Smooth muscle cell (in vitro differentiated cells): ENCODE measurements at regions not wholly inside any gene's neighbourhood (a gene's known extent, or its start where the extent isn't known, plus 50 kb on each side); places are given as distances from the start of the nearest gene placed in this dataset.

Source experiments
- DNase-seq: peaks from one replicate; lab custom pipeline; 2025; ENCODE audit not compliant: unreplicated experiment; lab: John Stamatoyannopoulos, UW
- H2AFZ ChIP-seq: fragments of 200-600 bp; sonication (generic); 2 replicates; pipeline ENCODE4 v1.6.0; 2016; ENCODE audit warnings: antibody characterized with exemption, low read depth, mild to moderate bottlenecking
- H3F3A ChIP-seq: fragments of 200-600 bp; sonication (generic); 2 replicates; pipeline ENCODE4 v1.6.0; 2017; ENCODE audit warnings: antibody characterized with exemption, low read depth
- H3K27ac ChIP-seq: fragments of 200-600 bp; sonication (generic); 2 replicates; pipeline ENCODE4 v1.5.1; 2016; ENCODE audit warnings: low read depth, mild to moderate bottlenecking
- H3K27me3 ChIP-seq: fragments of 200-600 bp; sonication (generic); 2 replicates; pipeline ENCODE4 v1.6.1; 2016; ENCODE audit warnings: low read depth, mild to moderate bottlenecking
- H3K36me3 ChIP-seq: fragments of 200-600 bp; sonication (generic); 2 replicates; pipeline ENCODE4 v1.5.1; 2016; ENCODE audit warnings: low read depth
- H3K4me1 ChIP-seq: fragments of 200-600 bp; sonication (generic); 2 replicates; pipeline ENCODE4 v1.5.1; 2016; ENCODE audit warnings: low read depth
- H3K4me2 ChIP-seq: fragments of 200-600 bp; sonication (generic); 2 replicates; pipeline ENCODE4 v1.6.0; 2016; ENCODE audit warnings: mild to moderate bottlenecking
- H3K4me3 ChIP-seq: fragments of 200-600 bp; sonication (generic); 2 replicates; pipeline ENCODE4 v1.5.1; 2016; ENCODE audit warnings: mild to moderate bottlenecking
- H3K79me2 ChIP-seq: fragments of 200-600 bp; sonication (generic); 2 replicates; pipeline ENCODE4 v1.6.0; 2016; ENCODE audit warnings: low read depth, mild to moderate bottlenecking
- H3K9ac ChIP-seq: fragments of 200-600 bp; sonication (generic); 2 replicates; pipeline ENCODE4 v1.6.0; 2016; ENCODE audit warnings: low read depth
- H3K9me3 ChIP-seq: fragments of 200-600 bp; sonication (generic); replicated peaks from 2 replicates; pipeline ENCODE4 v1.5.1; 2016; ENCODE audit warnings: low read depth
- H4K20me1 ChIP-seq: fragments of 200-600 bp; sonication (generic); 2 replicates; pipeline ENCODE4 v1.6.0; 2016; ENCODE audit warnings: low read depth
- WGBS: methylation state at CpG from one replicate; pipeline ENCODE4 v1.1.7; 2016; ENCODE audit warnings: low lambda C conversion rate; 5-methylcytosine and 5-hydroxymethylcytosine counted together
- TF ChIP-seq, protein P1 (sequence below): fragments of 200-600 bp; sonication (generic); IDR thresholded peaks from 2 replicates; pipeline ENCODE4 v1.5.1; 2017; ENCODE audit warnings: borderline replicate concordance, mild to moderate bottlenecking, antibody characterized with exemption; ENCODE audit not compliant: insufficient read depth, poor library complexity, severe bottlenecking

DNA sequence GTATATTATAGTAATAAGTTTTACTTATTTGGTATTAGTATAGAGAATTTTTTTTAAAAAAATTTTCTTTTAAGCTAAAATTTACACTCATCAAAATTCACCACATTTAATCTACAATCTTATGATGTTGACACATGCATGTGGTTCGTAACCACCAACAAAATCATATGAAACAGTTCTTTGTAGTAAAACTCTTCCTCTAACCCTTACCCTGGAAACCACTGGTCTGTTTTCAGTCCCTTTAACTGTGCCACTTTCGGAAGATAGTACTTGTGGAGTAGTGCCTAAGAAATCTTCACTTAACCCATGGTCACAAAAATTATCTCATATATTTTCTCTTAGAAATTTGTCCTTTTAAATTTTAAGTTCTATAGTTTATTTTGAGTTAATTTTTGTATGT is 1498.8 kb downstream of the MAT2B start:
- H3K36me3 ChIP-seq, result no peaks in the 10 kb centered on the region
- H3F3A ChIP-seq, result no peaks in the 10 kb centered on the region
- TF ChIP-seq, protein P1, sequence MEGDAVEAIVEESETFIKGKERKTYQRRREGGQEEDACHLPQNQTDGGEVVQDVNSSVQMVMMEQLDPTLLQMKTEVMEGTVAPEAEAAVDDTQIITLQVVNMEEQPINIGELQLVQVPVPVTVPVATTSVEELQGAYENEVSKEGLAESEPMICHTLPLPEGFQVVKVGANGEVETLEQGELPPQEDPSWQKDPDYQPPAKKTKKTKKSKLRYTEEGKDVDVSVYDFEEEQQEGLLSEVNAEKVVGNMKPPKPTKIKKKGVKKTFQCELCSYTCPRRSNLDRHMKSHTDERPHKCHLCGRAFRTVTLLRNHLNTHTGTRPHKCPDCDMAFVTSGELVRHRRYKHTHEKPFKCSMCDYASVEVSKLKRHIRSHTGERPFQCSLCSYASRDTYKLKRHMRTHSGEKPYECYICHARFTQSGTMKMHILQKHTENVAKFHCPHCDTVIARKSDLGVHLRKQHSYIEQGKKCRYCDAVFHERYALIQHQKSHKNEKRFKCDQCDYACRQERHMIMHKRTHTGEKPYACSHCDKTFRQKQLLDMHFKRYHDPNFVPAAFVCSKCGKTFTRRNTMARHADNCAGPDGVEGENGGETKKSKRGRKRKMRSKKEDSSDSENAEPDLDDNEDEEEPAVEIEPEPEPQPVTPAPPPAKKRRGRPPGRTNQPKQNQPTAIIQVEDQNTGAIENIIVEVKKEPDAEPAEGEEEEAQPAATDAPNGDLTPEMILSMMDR, result no peak
- no peak overlapping the region for H3K4me3 ChIP-seq
- WGBS, result 97% methylated on average over 2 of the region's 2 CpGs
- H3K9me3 ChIP-seq, result no peaks in the 10 kb centered on the region
- DNase-seq, result no peak
- H3K27ac ChIP-seq, result no peak overlapping the region
- no peaks in the 10 kb centered on the region for H3K4me1 ChIP-seq
- H3K79me2 ChIP-seq, result no peaks in the 10 kb centered on the region
- H3K4me2 ChIP-seq, result no peak overlapping the region
- H2AFZ ChIP-seq, result no peak overlapping the region
- H3K27me3 ChIP-seq, result no peaks in the 10 kb centered on the region
- H3K9ac ChIP-seq, result no peak overlapping the region
- H4K20me1 ChIP-seq, result no peaks in the 10 kb centered on the region

DNA sequence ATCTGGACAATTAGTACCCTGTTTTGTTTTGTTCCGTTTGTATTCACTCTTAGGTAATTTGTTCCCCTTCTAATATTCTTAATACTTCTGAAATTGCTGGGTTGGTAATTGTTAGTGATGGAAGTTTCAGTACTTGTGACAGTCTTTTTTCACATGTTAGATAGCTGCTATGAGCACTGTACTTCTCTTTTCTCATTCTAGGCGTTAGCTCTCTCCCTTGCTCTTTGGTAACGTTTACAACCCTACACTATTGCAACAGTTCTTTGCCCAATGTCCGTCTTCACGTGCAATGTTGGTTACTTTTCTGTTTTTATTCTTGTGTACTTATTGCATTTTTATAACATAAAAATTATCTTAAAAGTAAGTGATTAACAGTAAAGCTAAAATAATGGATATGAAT is 1509.0 kb downstream of the MAT2B start:
- no peak for DNase-seq
- Histone ChIP-seq H3F3A (no peaks in the 10 kb centered on the region), H2AFZ (no peak overlapping the region), H3K4me2 (no peak overlapping the region), H3K9me3 (no peaks in the 10 kb centered on the region), H3K36me3 (no peaks in the 10 kb centered on the region), H3K4me3 (no peak overlapping the region), H3K79me2 (no peaks in the 10 kb centered on the region), H3K4me1 (no peaks in the 10 kb centered on the region), H3K27me3 (no peaks in the 10 kb centered on the region), H4K20me1 (no peaks in the 10 kb centered on the region), H3K27ac (no peak overlapping the region), H3K9ac (no peak overlapping the region)
- WGBS, result 91% methylated on average over 5 of the region's 5 CpGs
- TF ChIP-seq, protein P1, result no peak

DNA sequence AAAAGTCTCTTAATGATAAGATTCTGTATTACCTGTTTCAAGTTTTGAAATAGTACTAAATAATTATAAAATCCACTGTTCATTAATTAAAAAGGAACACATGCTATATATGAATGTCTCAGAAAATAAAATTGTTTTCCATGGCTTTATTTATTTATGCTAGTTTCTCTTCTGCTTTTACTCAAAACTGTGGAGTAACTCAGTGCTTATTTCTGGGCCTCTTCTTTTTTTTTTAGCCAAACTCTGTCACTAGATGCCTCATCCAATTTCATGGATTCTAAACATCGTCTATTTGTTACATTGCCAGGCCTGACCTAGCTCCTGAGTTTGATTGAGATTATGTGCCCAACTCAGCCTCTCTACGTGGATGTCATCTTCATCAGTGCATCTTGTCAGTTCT is 1509.7 kb downstream of the MAT2B start:
- Histone ChIP-seq H3K9ac (no peak overlapping the region), H3K79me2 (no peaks in the 10 kb centered on the region), H3K27ac (no peak overlapping the region), H3K4me3 (no peak overlapping the region), H4K20me1 (no peaks in the 10 kb centered on the region), H3K4me1 (no peaks in the 10 kb centered on the region), H3F3A (no peaks in the 10 kb centered on the region), H2AFZ (no peak overlapping the region), H3K36me3 (no peaks in the 10 kb centered on the region), H3K4me2 (no peak overlapping the region), H3K9me3 (no peaks in the 10 kb centered on the region), H3K27me3 (no peaks in the 10 kb centered on the region)
- TF ChIP-seq, protein P1, result no peak
- no peak for DNase-seq
- 81% methylated on average over 2 of the region's 2 CpGs for WGBS

DNA sequence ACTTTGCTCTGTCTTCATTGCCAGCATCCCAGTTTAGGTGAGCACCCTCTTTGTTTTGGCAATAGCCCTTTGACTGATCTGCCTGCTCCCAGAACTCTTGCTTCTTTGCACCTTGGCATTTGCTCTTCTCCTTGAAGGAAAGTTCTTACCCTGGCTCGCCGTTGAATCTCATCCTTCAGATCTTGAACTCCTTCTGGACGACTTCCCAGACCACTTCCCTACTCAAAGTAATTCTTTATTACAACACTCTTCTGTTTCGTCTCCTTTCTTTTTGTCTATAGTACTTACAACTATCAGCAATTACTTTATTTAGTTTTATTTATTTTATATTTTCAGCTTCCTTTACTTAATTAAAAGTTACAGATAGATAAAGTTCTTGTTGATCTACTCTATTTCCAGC is 1510.1 kb downstream of the MAT2B start:
- no peak for DNase-seq
- Histone ChIP-seq H3K4me1 (no peaks in the 10 kb centered on the region), H3K27ac (no peak overlapping the region), H3K4me2 (no peak overlapping the region), H2AFZ (no peak overlapping the region), H4K20me1 (no peaks in the 10 kb centered on the region), H3K4me3 (no peak overlapping the region), H3K9me3 (no peaks in the 10 kb centered on the region), H3K27me3 (no peaks in the 10 kb centered on the region), H3K79me2 (no peaks in the 10 kb centered on the region), H3F3A (no peaks in the 10 kb centered on the region), H3K9ac (no peak overlapping the region), H3K36me3 (no peaks in the 10 kb centered on the region)
- TF ChIP-seq, protein P1, result no peak
- WGBS, result 95% methylated on average over 4 of the region's 4 CpGs
